ENCODE measurements at regions not wholly inside any gene's neighbourhood (a gene's known extent, or its start where the extent isn't known, plus 50 kb on each side); places are given as distances from the start of the nearest gene placed in this dataset.

GRCh38 chr6:28657381-28657768, 131.7 kb downstream of the GPX5 start:
- in situ Hi-C loops (cut with MboI; ENCODE audit: low sequenced_read_pairs), result loop anchor here (25.0 kb wide), 1 partner anchor 1495 kb away; no protein-coding TSS in a partner anchor

GRCh38 chr6:28657769-28658465, 132.2 kb downstream of the GPX5 start:
- in situ Hi-C loops (cut with MboI; ENCODE audit: low sequenced_read_pairs), result loop anchor here (25.0 kb wide), 1 partner anchor 1496 kb away; no protein-coding TSS in a partner anchor

GRCh38 chr6:28658475-28659249, 133.0 kb downstream of the GPX5 start:
- in situ Hi-C loops (cut with MboI; ENCODE audit: low sequenced_read_pairs), result loop anchor here (25.0 kb wide), 1 partner anchor 1496 kb away; no protein-coding TSS in a partner anchor

DNA sequence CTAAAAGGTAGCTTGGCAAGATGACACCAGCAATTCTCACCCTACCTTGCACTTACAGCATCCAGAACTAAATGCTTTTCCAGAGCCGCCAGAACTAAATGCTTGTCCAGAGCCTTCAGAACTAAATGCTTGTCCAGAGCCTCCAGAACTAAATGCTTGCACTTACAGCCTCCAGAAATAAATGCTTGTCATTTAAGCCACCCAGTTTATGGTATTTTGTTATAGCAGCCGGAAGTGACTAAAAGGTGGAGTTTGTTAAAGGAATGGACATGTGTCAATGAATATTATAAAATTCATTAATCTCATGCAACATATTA, 133.5 kb downstream of the GPX5 start:
- in situ Hi-C loops (cut with MboI; ENCODE audit: low sequenced_read_pairs), result loop anchor here (25.0 kb wide), 1 partner anchor 1497 kb away; no protein-coding TSS in a partner anchor

DNA sequence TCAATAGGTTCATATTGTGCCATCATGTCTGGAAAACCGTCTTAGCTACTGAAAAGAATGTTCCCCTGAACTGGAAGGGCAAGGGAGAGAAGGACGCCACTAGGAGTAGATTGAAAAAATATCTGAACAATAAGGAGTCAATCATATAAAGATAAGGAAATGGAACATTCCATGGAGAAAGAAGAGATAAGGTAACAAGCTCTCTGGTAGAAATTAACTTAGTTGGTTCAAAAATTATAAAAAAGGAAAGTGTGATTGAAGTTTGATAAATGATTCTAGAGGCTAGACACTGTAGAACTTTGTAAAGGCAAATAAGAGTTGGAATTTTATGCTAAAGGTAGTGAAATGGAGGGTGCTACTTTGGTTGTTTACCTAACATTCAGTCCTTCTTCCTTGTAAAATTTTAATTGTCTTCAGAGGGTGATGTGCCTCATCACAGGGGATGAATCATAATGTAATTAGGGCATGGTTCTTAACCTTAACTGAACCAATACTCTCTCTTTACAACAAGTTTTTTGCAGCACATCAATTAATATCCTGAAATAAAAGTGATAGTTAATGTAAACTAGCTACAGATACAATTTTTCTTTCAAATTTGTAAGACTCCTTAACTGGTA, 135.5 kb downstream of the GPX5 start:
- in situ Hi-C loops (cut with MboI; ENCODE audit: low sequenced_read_pairs), result loop anchor here (25.0 kb wide), 1 partner anchor 1499 kb away; no protein-coding TSS in a partner anchor

DNA sequence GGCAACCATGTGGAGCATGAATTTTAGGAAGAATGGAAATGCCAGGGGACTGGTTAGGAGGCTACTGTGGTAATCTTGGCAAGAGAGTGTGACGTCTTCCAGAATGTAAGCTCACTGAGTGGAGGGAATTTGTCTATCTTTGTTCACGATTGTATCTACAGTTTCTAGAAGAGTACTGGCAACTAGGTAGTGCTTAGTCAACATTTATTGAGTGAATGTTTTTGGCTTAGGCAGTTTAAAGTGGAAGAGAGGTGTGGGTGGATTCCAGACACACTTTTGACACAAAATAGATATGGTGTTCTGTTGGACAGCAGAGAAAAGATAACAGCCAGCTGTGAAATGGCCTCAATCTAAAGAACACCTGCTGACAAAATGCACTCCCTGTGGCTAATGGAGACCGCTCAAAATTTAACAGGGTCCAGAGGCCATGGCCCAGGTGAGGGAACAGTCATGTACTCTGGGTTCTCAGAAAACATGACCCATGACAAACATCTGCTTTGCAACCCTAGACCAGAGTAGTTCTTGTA, 139.3 kb downstream of the GPX5 start:
- in situ Hi-C loops (cut with MboI; ENCODE audit: low sequenced_read_pairs), result loop anchor here (25.0 kb wide), 1 partner anchor 1503 kb away; no protein-coding TSS in a partner anchor

DNA sequence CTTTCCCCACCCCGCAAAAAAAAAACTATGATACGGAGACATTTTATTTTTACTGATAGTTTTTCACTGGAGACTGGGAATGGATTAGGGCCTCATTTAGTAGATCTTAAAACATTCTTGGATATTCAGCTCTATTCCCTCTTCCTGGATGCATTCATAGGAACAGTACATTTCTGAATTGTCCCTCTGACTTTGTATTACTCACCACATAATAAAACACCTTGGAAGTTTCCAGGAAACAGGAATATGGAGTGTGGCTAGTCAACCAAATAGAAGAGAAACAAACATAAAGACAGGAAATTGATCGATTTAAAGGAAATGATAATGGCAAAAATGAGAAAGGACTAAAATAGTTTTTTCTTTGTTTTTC, 147.7 kb downstream of the GPX5 start:
- in situ Hi-C loops (cut with MboI; ENCODE audit: low sequenced_read_pairs), result loop anchor here (25.0 kb wide), 1 partner anchor 1511 kb away; no protein-coding TSS in a partner anchor

GRCh38 chr6:28673787-28674671, 148.3 kb downstream of the GPX5 start:
- in situ Hi-C loops (cut with MboI; ENCODE audit: low sequenced_read_pairs), result loop anchor here (25.0 kb wide), 1 partner anchor 1512 kb away; no protein-coding TSS in a partner anchor

DNA sequence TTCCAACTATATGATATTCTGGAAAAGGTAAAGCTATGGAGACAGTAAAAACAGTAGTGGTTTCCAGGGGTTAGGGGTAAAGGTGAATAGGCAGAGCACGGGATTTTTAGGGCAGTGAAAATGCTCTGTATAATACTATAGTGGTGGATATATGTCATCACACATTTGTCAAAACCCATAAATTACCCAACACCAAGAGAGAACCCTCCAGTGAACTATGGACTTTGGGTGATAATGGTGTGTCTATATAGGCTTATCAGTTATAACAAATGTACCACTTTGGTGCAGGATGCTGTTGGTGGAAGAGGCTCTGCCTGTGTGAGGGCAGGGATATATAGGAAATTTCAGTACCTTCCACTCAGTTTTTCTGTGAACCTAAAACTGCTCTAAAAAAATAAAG, 149.9 kb downstream of the GPX5 start:
- in situ Hi-C loops (cut with MboI; ENCODE audit: low sequenced_read_pairs), result loop anchor here (25.0 kb wide), 2 partner anchors 337 to 912 kb away; partner anchors contain the start of genes OR2H2 and ZNF311

GRCh38 chr6:28682542-28682941, 156.9 kb downstream of the GPX5 start:
- in situ Hi-C loops (cut with MboI; ENCODE audit: low sequenced_read_pairs), result loop anchor here (25.0 kb wide), 2 partner anchors 330 to 905 kb away; partner anchors contain the start of genes OR2H2 and ZNF311

- in situ Hi-C loops (cut with MboI; ENCODE audit: low sequenced_read_pairs), result loop anchor here (25.0 kb wide), 2 partner anchors 329 to 904 kb away; partner anchors contain the start of genes OR2H2 and ZNF311
Observed at GRCh38 chr6:28682956-28683685, 157.4 kb downstream of the GPX5 start.

- in situ Hi-C loops (cut with MboI; ENCODE audit: low sequenced_read_pairs), result loop anchor here (25.0 kb wide), 2 partner anchors 328 to 903 kb away; partner anchors contain the start of genes OR2H2 and ZNF311
Observed at GRCh38 chr6:28683945-28684538, 158.4 kb downstream of the GPX5 start.

DNA sequence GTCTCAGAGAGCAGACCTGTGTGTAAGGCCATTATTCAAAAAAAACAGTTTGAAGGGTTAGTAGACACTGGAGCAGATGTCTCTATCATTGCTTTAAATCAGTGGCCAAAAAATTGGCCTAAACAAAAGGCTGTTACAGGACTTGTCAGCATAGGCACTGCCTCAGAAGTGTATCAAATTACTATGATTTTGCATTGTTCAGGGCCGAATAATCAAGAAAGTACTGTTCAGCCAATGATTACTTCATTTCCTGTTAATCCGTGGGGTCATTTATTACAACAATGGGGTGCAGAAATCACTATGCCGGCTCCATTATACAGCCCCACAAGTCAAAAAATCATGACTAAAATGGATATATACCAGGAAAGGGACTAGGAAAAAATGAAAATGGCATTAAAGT, 160.3 kb downstream of the GPX5 start:
- in situ Hi-C loops (cut with MboI; ENCODE audit: low sequenced_read_pairs), result loop anchor here (25.0 kb wide), 2 partner anchors 326 to 901 kb away; partner anchors contain the start of genes OR2H2 and ZNF311

DNA sequence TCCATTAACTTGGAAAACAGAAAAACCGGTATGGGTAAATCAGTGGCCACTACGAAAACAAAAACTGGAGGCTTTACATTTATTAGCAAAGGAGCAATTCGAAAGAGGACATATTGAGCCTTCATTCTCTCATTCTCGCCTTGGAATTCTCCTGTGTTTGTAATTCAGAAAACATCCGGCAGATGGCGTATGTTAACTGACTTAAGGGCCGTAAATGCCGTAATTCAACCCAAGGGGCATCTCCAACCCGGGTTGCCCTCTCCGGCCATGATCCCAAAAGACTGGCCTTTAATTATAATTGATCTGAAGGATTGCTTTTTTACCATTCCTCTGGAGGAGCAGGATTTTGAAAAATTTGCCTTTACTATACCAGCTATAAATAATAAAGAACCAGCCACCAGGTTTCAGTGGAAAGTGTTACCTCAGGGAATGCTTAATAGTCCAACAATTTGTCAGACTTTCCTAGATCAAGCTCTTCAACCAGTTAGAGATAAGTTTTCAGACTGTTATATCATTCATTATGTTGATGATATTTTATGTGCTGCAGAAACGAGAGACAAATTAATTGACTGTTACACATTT, 160.9 kb downstream of the GPX5 start:
- in situ Hi-C loops (cut with MboI; ENCODE audit: low sequenced_read_pairs), result loop anchor here (25.0 kb wide), 2 partner anchors 326 to 901 kb away; partner anchors contain the start of genes OR2H2 and ZNF311

DNA sequence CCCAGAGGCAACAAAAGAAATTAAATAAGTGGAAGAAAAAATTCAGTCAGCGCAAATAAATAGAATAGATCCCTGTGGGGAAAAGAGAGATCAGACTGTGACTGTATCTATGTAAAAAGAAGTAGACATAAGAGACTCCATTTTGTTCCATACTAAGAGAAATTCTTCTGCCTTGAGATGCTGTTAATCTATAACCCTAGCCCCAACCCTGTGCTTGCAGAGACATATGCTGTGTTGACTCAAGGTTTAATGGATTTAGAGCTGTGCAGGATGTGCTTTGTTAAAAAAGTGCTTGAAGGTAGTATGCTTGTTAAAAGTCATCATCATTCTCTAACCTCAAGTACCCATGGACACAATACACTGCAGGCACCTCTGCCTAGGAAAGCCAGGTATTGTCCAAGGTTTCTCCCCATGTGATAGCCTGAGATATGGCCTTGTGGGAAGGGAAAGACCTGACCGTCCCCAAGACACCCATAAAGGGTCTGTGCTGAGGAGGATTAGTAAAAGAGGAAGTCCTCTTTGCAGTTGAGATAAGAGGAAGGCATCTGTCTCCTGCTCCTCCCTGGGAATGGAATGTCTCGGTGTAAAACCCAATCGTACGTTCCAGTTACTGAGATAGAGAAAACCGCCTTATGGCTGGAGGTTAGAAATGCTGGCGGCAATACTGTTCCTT, 161.8 kb downstream of the GPX5 start:
- in situ Hi-C loops (cut with MboI; ENCODE audit: low sequenced_read_pairs), result loop anchor here (25.0 kb wide), 2 partner anchors 325 to 900 kb away; partner anchors contain the start of genes OR2H2 and ZNF311

- in situ Hi-C loops (cut with MboI; ENCODE audit: low sequenced_read_pairs), result loop anchor here (25.0 kb wide), 2 partner anchors 320 to 895 kb away; partner anchors contain the start of genes OR2H2 and ZNF311
Observed at GRCh38 chr6:28691991-28692390, 166.3 kb downstream of the GPX5 start.

- in situ Hi-C loops (cut with MboI; ENCODE audit: low sequenced_read_pairs), result loop anchor here (25.0 kb wide), 2 partner anchors 319 to 894 kb away; partner anchors contain the start of genes OR2H2 and ZNF311
Observed at GRCh38 chr6:28693033-28693750, 167.5 kb downstream of the GPX5 start.
